Type B pancreatic cell (in vitro differentiated cells): ENCODE measurements at regions not wholly inside any gene's neighbourhood (a gene's known extent, or its start where the extent isn't known, plus 50 kb on each side); places are given as distances from the start of the nearest gene placed in this dataset.

Experiments used
- DNase-seq: peaks from one replicate; pipeline ENCODE4 v3.0.0; 2021; ENCODE audit warnings: mixed read lengths; ENCODE audit not compliant: unreplicated experiment; ENCODE audit errors: extremely low spot score
- H3K27ac Mint-ChIP-seq: 2 replicates; pipeline ENCODE4 v1.8.0; 2021; ENCODE audit warnings: mild to moderate bottlenecking, mixed read lengths
- H3K27me3 Mint-ChIP-seq: 2 replicates; pipeline ENCODE4 v1.8.0; 2021; ENCODE audit warnings: mixed read lengths
- H3K36me3 Mint-ChIP-seq: 2 replicates; pipeline ENCODE4 v1.8.0; 2021; ENCODE audit warnings: mixed read lengths
- H3K4me1 Mint-ChIP-seq: one replicate; pipeline ENCODE4 v1.8.0; 2021; ENCODE audit warnings: mixed read lengths; ENCODE audit not compliant: unreplicated experiment
- H3K4me3 Mint-ChIP-seq: 2 replicates; pipeline ENCODE4 v1.8.0; 2021; ENCODE audit warnings: mild to moderate bottlenecking, mixed read lengths
- H3K9me3 Mint-ChIP-seq: 2 replicates; pipeline ENCODE4 v1.8.0; 2021; ENCODE audit warnings: mixed read lengths
- CTCF ChIP-seq: fragments of 200-600 bp; sonication (generic); conservative IDR thresholded peaks from 2 replicates; pipeline ENCODE4 v1.5.0; 2021; ENCODE audit warnings: antibody characterized with exemption, mild to moderate bottlenecking

GRCh38 chr1:70672442-70672888, 261.4 kb downstream of the CTH start:
- peaks cover 4% of the 10 kb centered on the region for H3K27me3 Mint-ChIP-seq
- no peaks in the 10 kb centered on the region for H3K9me3 Mint-ChIP-seq
- H3K4me1 Mint-ChIP-seq = peaks cover 7% of the 10 kb centered on the region
- H3K36me3 Mint-ChIP-seq = no peaks in the 10 kb centered on the region
- no peak overlapping the region for H3K4me3 Mint-ChIP-seq
- no peak for DNase-seq
- H3K27ac Mint-ChIP-seq = no peak overlapping the region
- no peak for TF ChIP-seq CTCF

DNA sequence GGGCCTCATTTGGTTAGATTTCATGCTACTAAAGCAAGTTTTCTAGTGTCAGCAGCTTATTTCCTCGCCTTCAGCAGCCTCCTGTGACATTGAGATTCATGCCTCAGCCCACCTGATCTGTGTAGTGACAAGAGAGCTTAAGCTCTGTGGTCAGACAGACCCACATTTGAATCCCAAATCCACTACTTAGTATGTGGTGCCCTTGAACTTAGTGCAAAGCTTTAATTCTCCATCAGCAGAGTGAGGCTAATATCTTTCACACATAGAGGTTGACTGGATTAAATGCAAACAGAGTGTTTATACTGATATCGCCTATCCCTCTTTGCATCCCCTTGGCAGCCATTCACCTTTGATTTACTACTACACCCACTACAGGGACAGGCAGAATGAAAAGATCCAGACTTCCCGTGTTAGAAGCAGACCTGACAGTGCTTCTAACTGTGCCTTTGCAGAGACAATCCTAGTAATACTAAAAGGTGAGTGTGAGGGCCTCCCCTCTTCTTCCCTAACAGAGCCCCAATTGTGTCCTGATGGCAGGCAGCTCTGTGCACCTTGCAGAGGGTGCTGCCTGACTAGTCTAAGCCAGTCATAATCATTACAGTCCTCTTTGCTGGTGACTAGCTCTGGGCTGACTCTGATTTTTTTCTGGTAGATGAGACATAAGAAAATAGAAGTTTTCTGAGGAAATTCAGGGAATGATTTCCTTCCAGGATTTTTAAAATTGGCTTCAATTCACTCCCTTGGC, 264.0 kb downstream of the CTH start:
- no peak for DNase-seq
- Mint-ChIP-seq H3K4me1 (peaks cover 7% of the 10 kb centered on the region), H3K36me3 (no peaks in the 10 kb centered on the region), H3K27ac (no peak overlapping the region), H3K9me3 (no peaks in the 10 kb centered on the region), H3K4me3 (no peak overlapping the region), H3K27me3 (peaks cover 4% of the 10 kb centered on the region)
- no peak for TF ChIP-seq CTCF

- Mint-ChIP-seq H3K9me3 (no peaks in the 10 kb centered on the region), H3K27me3 (peaks cover 4% of the 10 kb centered on the region), H3K27ac (peak overlapping the region; percentile 25), H3K4me1 (peaks cover 7% of the 10 kb centered on the region), H3K36me3 (no peaks in the 10 kb centered on the region), H3K4me3 (no peak overlapping the region)
- no peak for TF ChIP-seq CTCF
- no peak for DNase-seq
These were observed 264.7 kb downstream of the CTH start for GRCh38 chr1:70675737-70676156.

DNA sequence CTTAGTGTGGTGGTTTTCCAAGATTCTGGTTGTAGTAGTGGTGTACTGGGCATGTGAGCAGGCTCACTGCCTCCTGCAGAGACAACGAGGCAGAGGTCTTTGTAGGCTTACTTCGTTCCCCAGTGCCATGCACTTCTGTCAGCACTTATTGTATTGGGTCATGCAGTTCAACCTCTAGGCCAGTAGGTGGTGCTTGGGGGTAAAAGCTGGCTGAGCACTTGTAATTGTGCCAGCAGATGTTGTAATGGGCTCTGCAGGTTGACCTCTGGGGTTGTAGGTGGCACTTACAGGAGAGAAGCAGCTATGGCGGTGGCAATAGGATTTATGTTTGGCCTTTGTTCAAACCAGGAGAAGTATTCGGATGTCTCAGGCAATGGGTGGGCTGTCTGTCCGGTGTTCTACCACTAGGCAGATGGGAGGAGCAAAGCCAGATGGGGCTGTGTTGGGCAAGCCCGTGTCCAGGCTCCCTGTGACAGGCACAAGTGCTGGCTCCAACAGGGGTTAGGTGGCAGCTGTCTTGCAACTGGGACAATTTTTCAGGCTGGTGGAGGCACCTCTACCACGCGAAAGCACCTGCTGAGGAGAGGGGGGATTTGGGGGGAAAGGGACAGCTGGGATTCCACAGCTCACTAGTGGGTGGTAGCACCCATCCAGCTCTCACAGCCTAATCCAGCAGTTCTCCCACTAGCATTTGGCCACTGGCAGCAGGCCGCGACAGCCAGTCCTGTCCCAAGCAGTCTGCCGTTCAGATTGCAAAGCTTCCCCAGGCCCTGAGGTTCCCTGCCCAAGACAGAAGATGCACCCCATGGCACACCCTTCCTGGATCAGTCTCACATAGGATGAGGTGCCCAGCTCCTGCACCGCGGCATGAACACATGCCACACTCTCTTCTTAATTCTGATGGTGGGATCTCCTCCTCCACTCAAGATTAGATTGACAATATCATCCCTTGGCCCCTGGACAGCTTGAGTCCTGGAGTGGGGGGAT, 274.5 kb downstream of the CTH start:
- Mint-ChIP-seq H3K27ac (no peak overlapping the region), H3K4me3 (no peak overlapping the region), H3K36me3 (no peaks in the 10 kb centered on the region), H3K9me3 (no peaks in the 10 kb centered on the region), H3K4me1 (peaks cover 4% of the 10 kb centered on the region), H3K27me3 (peaks cover 22% of the 10 kb centered on the region)
- DNase-seq = no peak
- TF ChIP-seq CTCF = peak; percentile 80

- TF ChIP-seq CTCF = no peak
- Mint-ChIP-seq H3K9me3 (no peaks in the 10 kb centered on the region), H3K4me3 (no peak overlapping the region), H3K27ac (no peak overlapping the region), H3K36me3 (no peaks in the 10 kb centered on the region), H3K27me3 (peaks cover 26% of the 10 kb centered on the region), H3K4me1 (peaks cover 4% of the 10 kb centered on the region)
- no peak for DNase-seq
These were observed 277.5 kb downstream of the CTH start for GRCh38 chr1:70688580-70688979.
